Astrocyte of the spinal cord (primary cell): ENCODE measurements at regions not wholly inside any gene's neighbourhood (a gene's known extent, or its start where the extent isn't known, plus 50 kb on each side); places are given as distances from the start of the nearest gene placed in this dataset.

Experiments
- DNase-seq: peaks from one replicate; pipeline ENCODE4 v3.0.0; 2011; ENCODE audit warnings: low read depth, low spot score
- H3K4me3 ChIP-seq: 2 replicates; pipeline ENCODE4 v1.5.1; 2011; ENCODE audit warnings: low read depth, mild to moderate bottlenecking, low read length, moderate library complexity
- in situ Hi-C: cut with HindIII; loops from 2 replicates; pipeline ENCODE4 v1.10.0; 2017; ENCODE audit warnings: low sequenced_read_pairs
- TF ChIP-seq, protein P1 (sequence below): IDR thresholded peaks from 2 replicates; pipeline ENCODE4 v1.5.1; 2012; ENCODE audit warnings: low read depth, mild to moderate bottlenecking, low read length, inconsistent platforms

DNA sequence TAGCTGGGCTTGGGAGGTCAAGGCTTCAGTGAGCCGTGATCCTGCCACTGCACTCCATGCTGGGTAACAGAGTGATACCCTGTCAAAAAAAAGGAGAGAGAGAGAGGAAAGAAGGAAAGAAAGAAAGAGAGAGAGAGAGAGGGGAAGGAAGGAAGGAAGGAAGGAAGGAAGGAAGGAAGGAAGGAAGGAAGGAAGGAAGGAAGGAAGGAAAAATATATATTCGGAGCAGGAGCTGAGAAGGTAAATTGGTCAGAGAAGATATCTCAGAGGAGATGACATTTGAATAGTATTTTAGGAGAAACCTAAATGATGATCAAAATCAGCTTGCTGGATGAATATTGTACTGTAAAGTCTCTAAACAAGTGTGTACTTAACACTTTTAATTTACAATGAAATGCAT, 633.1 kb downstream of the ZPLD1 start:
- TF ChIP-seq, protein P1, sequence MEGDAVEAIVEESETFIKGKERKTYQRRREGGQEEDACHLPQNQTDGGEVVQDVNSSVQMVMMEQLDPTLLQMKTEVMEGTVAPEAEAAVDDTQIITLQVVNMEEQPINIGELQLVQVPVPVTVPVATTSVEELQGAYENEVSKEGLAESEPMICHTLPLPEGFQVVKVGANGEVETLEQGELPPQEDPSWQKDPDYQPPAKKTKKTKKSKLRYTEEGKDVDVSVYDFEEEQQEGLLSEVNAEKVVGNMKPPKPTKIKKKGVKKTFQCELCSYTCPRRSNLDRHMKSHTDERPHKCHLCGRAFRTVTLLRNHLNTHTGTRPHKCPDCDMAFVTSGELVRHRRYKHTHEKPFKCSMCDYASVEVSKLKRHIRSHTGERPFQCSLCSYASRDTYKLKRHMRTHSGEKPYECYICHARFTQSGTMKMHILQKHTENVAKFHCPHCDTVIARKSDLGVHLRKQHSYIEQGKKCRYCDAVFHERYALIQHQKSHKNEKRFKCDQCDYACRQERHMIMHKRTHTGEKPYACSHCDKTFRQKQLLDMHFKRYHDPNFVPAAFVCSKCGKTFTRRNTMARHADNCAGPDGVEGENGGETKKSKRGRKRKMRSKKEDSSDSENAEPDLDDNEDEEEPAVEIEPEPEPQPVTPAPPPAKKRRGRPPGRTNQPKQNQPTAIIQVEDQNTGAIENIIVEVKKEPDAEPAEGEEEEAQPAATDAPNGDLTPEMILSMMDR: no peak
- DNase-seq: no peak
- H3K4me3 ChIP-seq: no peak overlapping the region
- in situ Hi-C loops: no loop called here

DNA sequence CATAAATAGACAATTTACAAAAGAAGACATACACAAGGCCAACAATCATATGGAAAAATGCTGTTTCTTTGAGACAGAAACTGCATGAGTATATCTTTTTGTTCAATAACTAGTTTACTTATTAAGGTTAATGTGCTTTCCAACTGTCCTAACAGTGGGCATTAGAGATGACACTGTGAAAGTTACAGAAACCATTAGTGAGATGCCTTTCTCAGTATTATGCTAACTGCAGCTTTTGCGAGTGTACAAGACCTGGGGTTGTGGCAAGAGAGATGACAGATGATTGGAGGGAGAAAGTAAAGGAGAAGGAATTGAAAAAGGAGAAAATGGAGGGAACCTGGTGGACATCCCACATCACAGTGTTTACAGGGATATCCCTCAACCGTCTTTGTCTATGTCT, 640.5 kb downstream of the ZPLD1 start:
- TF ChIP-seq, protein P1: no peak
- no peak overlapping the region for H3K4me3 ChIP-seq
- DNase-seq: no peak
- in situ Hi-C loops: no loop called here

DNA sequence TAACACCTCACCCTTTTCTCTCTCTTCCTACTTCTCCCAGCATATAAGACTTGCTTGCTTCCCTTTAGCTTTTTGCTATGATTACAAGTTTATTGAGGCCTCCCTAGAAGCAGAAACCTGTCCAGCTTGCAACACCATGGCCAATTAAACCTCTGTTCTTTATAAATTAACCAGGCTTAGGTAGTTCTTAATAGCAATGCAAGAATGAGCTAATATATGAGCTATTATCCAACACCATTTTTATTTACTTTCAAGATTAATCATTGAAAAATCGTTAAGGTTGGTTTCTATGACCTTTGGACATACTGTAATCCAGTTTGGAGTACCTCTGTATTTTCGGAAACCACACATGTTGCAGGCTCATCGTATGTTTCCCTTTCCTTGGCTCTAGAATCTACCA, 643.1 kb downstream of the ZPLD1 start:
- in situ Hi-C loops: no loop called here
- TF ChIP-seq, protein P1: no peak
- H3K4me3 ChIP-seq: no peak overlapping the region
- no peak for DNase-seq

DNA sequence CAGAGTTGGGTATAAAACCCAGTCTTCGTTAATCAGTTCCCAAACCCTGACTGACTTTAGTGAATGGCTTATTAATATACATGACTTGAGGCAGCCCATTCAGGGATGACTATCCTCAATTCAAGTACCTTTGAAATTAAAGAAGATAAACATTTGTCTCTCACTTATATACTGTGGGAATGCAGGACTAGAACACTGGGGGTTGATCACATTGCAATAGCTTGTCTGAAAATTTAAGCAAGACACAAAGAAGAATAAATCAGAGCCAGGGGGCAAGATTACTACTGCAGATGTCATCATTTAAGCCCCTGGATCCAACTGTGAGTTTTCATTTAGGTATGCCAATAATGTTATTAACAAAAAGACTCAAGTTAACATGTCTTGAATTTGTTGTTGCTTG, 647.7 kb downstream of the ZPLD1 start:
- in situ Hi-C loops: no loop called here
- TF ChIP-seq, protein P1: no peak
- H3K4me3 ChIP-seq: no peak overlapping the region
- no peak for DNase-seq

DNA sequence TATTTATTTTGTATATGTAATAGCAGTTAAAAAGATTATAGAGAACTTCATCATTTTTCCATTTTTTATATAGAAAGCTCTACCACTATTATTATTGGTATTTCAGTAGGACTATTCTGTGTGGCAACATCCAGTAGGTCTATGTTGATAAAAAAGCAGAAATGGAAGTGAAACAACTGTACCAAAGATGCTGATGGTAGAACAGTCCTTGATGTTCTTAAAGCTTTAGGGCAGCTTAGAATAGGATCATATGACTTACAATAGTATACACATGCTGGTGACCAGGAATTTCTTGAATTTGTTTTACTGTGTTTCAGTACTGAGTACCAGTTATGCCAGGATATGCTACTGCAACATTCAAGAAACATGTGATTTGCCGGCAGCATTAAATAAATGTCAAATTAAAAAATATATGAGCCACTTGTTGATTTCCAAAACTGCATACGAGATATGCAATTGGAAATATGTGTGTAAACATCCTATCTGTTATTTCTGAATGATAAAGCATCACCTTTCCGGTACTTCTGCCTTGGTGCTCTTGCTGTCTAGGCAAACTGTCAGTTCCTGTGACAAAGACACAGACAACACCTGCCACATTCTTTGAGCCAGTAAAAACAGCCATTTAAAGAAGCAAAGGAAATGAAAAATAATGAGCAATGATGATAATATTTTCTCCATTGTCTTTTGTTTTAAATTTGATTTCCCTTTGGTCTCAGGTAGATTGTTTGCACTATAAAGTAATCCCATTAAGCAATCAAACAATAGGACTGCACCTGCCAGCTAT, 649.2 kb downstream of the ZPLD1 start:
- in situ Hi-C loops: no loop called here
- DNase-seq: no peak
- H3K4me3 ChIP-seq: no peak overlapping the region
- TF ChIP-seq, protein P1: no peak

DNA sequence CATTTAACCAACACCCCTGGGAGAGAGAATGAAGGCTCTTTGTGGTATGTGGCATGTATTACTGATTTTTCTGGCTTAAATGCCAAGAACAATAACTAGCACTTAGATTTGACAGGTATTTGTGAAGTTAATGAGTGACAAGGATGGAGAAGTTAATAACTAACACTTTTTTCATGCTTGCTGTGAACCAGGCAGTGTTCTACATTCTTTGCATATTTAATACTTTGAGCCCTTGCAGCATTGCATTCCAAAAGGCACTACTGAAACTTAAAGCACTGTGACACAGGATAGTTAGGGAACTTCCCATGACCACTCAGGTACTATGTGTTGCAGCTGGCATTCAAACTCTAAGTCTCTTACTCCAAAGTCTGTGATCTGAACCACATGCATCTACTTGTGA, 650.6 kb downstream of the ZPLD1 start:
- TF ChIP-seq, protein P1: no peak

DNA sequence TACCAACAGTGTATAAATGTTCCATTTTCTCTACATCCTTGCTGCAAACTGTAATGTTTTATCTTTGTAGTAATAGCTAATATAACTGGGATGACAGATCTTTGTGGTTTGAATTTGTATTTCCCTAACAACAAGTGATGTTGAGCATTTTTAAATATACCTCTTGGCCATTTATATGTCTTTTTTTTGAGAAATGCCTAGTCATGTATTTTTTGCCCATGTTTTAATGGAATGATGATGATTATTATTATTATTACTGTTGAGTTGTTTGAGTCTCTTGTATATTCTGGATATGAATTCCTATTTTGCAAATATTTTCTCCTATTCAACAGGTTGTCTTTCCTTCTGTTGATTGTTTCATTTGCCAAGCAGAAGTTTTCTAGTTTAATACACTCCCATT, 654.9 kb downstream of the ZPLD1 start:
- H3K4me3 ChIP-seq: no peak overlapping the region
- in situ Hi-C loops: no loop called here
- DNase-seq: no peak
- TF ChIP-seq, protein P1: no peak

More for the DNA sequence above, 650.6 kb downstream of the ZPLD1 start:
- no peak for DNase-seq
- H3K4me3 ChIP-seq: no peak overlapping the region
- in situ Hi-C loops: no loop called here
